ENCODE measurements at regions not wholly inside any gene's neighbourhood (a gene's known extent, or its start where the extent isn't known, plus 50 kb on each side); places are given as distances from the start of the nearest gene placed in this dataset.

DNA sequence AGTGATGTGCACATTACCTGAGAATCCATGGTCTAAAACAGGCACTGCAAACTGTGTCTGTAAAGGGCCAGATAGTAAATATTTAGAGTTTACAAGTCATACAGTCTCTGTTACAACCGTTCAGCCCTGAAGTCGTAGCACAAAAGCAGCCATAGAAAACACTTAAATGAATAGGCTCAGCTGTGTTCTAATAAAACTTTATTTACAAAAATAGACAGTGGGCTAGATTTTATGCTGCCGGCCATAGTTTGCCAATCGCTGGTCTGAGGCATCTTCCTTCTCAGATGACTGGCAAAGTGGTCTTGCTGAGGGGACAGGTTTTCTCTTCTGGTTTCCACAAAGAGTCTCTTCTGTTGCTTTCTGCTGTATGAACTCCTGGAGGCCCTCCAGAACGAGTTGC, 121.7 kb downstream of the EMX2 start:
- no peak for TF ChIP-seq POLR2A (IDR thresholded peaks at IDR 0.05; ENCODE audit: low read depth, low read length)
- no peak for TF ChIP-seq TAF1 (IDR thresholded peaks at IDR 0.05; ENCODE audit: borderline replicate concordance, low read depth, low read length)
